ENCODE measurements at regions not wholly inside any gene's neighbourhood (a gene's known extent, or its start where the extent isn't known, plus 50 kb on each side); places are given as distances from the start of the nearest gene placed in this dataset.
"Not testable (repeated sequence)": the region's sequence is repeated elsewhere in the genome, so short reads cannot be mapped to it uniquely, and the experiment has no call there.

- H3K4me1 Mint-ChIP-seq = no peaks in the 10 kb centered on the region
- H3K9me3 Mint-ChIP-seq = no peaks in the 10 kb centered on the region
- H3K27me3 Mint-ChIP-seq = no peaks in the 10 kb centered on the region
- POLR2A ChIA-PET = interaction anchor here (0.7 kb wide), 1 partner anchor 577 kb away, joined by 9 read pairs; no protein-coding TSS in a partner anchor
- no peak overlapping the region for H3K27ac Mint-ChIP-seq
- CTCF ChIA-PET = no interaction called here
- DNase-seq = no peak
- no peak overlapping the region for H3K4me3 Mint-ChIP-seq
- no peaks in the 10 kb centered on the region for H3K36me3 Mint-ChIP-seq (ENCODE audit: low read depth)
These were observed 187.3 kb upstream of the FRMD6 start for GRCh38 chr14:51464411-51464810.

- no peaks in the 10 kb centered on the region for H3K4me1 Mint-ChIP-seq
- H3K36me3 Mint-ChIP-seq (ENCODE audit: low read depth) = no peaks in the 10 kb centered on the region
- H3K4me3 Mint-ChIP-seq = no peak overlapping the region
- CTCF ChIA-PET = interaction anchor here (0.5 kb wide), 1 partner anchor 84 kb away, joined by 3 read pairs; no protein-coding TSS in a partner anchor
- H3K27me3 Mint-ChIP-seq = no peaks in the 10 kb centered on the region
- no peaks in the 10 kb centered on the region for H3K9me3 Mint-ChIP-seq
- POLR2A ChIA-PET = no interaction called here
- no peak for DNase-seq
- no peak overlapping the region for H3K27ac Mint-ChIP-seq
These were observed 186.2 kb upstream of the FRMD6 start for GRCh38 chr14:51465486-51465885.

DNA sequence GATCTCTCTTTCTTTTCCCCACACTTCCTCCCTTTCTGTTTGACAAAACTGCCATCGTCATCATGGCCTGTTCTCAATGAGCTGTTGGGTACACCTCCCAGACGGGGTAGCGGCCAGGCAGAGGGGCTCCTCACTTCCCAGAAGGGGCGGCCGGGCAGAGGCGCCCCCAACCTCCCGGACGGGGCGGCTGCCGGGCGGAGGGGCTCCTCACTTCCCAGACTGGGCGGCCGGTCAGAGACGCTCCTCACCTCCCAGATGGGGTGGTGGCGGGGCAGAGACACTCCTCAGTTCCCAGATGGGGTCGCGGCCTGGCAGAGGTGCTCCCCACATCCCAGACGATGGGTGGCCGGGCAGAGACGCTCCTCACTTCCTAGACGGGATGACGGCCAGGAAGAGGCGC lies 184.3 kb upstream of the FRMD6 start:
- H3K27ac Mint-ChIP-seq; H3K4me1 Mint-ChIP-seq; POLR2A ChIA-PET; H3K27me3 Mint-ChIP-seq; H3K9me3 Mint-ChIP-seq; H3K4me3 Mint-ChIP-seq; DNase-seq; H3K36me3 Mint-ChIP-seq (ENCODE audit: low read depth); CTCF ChIA-PET: not testable (repeated sequence)

DNA sequence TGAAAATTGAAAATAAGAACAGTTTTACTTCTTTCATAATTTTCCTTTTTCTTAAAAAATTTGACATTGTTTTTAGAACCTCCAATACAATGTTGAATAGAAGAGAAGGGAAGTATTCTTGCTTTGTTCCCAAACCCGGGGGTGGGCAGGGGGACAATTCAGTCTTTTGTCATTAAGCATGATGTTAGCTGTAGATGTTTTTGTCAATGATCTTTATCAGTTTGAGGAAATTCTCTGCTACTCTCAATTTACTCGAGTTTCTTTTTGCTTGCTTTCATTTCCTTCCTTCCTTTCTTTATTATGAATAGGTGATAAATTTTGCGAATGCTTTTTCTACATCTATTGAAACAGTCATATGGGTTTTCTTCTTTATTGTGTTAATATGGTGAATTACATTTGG lies 183.2 kb upstream of the FRMD6 start:
- Mint-ChIP-seq H3K4me1 (no peaks in the 10 kb centered on the region), H3K9me3 (no peaks in the 10 kb centered on the region), H3K27me3 (no peaks in the 10 kb centered on the region)

DNA sequence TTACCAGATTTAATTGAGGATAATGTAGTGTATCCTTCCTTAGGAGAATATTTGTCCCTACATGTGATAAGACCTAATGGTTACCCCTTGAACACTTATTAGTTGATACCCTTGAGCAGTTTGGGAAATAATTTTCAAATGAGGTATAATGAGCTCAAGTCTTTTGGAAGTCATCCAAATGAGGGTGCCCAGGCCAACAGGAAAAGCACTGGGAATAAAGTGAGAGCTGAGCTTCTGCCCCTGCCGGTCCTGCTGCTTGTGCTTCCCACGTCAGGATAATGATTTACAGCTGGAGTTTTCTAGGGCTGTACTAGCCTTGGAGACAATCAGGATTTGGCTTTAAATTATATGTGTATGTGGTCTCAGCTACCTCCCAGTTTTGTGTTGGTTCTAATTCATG lies 178.8 kb upstream of the FRMD6 start:
- Mint-ChIP-seq H3K4me1 (no peaks in the 10 kb centered on the region), H3K27ac (no peak overlapping the region), H3K36me3 (ENCODE audit: low read depth) (no peaks in the 10 kb centered on the region), H3K4me3 (no peak overlapping the region), H3K9me3 (no peaks in the 10 kb centered on the region), H3K27me3 (no peaks in the 10 kb centered on the region)
- CTCF ChIA-PET = interaction anchor here (1.7 kb wide), 1 partner anchor 11 kb away, joined by 6 read pairs; no protein-coding TSS in a partner anchor
- POLR2A ChIA-PET = no interaction called here
- DNase-seq = no peak

More for the DNA sequence above, 183.2 kb upstream of the FRMD6 start:
- no peak for DNase-seq
- H3K36me3 Mint-ChIP-seq (ENCODE audit: low read depth) = no peaks in the 10 kb centered on the region
- H3K4me3 Mint-ChIP-seq = no peak overlapping the region
- ChIA-PET CTCF (no interaction called here), POLR2A (no interaction called here)
- no peak overlapping the region for H3K27ac Mint-ChIP-seq

DNA sequence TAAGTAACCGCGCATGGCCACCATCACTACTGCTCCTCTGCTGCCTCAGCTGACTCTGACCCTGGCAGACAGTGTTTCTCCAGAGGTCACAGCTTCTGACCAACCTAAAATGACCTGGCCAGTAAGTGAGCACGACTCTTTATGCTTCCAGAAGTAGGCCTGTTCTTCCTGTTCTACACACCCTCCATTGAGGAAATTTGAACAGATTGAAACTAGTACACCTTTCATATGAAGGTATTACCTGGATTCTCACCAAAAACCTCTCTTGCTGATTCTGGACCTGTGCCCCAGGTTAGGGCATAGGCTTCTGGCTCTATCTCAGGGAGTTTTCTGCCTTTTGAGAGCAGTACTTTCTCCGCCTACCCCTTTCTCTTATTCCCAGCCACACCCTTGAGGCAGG lies 178.4 kb upstream of the FRMD6 start:
- ChIA-PET CTCF (interaction anchor here (1.7 kb wide), 1 partner anchor 11 kb away, joined by 6 read pairs; no protein-coding TSS in a partner anchor), POLR2A (no interaction called here)
- Mint-ChIP-seq H3K27ac (no peak overlapping the region), H3K36me3 (ENCODE audit: low read depth) (no peaks in the 10 kb centered on the region), H3K4me1 (no peaks in the 10 kb centered on the region), H3K9me3 (no peaks in the 10 kb centered on the region), H3K4me3 (no peak overlapping the region), H3K27me3 (no peaks in the 10 kb centered on the region)
- no peak for DNase-seq

GRCh38 chr14:51473808-51474565 lies 177.7 kb upstream of the FRMD6 start:
- Mint-ChIP-seq H3K9me3 (no peaks in the 10 kb centered on the region), H3K27me3 (no peaks in the 10 kb centered on the region), H3K36me3 (ENCODE audit: low read depth) (no peaks in the 10 kb centered on the region), H3K4me3 (no peak overlapping the region), H3K4me1 (no peaks in the 10 kb centered on the region), H3K27ac (no peak overlapping the region)
- ChIA-PET POLR2A (no interaction called here), CTCF (interaction anchor here (1.7 kb wide), 1 partner anchor 10 kb away, joined by 6 read pairs; no protein-coding TSS in a partner anchor)
- no peak for DNase-seq

DNA sequence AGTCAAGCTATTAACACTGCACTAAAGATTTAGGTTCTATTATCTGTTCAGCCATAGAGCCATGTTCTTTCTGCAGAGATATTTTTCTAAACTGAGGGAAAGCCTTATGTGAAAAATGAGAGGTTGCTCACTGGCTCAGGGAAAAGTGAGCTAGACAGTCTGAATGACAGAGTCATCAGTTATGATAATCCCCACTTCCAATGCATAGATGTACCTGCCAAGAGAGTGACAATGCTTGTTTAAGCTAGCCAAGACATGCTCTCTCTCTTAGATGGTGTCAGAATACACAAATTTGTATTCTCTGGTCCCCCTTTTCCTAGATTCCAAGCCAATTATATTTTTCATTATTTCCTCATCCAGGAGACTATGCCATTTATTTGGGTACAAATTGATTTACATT lies 176.9 kb upstream of the FRMD6 start:
- H3K27me3 Mint-ChIP-seq = no peaks in the 10 kb centered on the region
- ChIA-PET POLR2A (no interaction called here), CTCF (no interaction called here)
- DNase-seq = no peak
- H3K4me1 Mint-ChIP-seq = no peaks in the 10 kb centered on the region
- no peaks in the 10 kb centered on the region for H3K36me3 Mint-ChIP-seq (ENCODE audit: low read depth)
- H3K27ac Mint-ChIP-seq = no peak overlapping the region
- no peaks in the 10 kb centered on the region for H3K9me3 Mint-ChIP-seq
- H3K4me3 Mint-ChIP-seq = no peak overlapping the region

- H3K9me3 Mint-ChIP-seq = no peaks in the 10 kb centered on the region
- CTCF ChIA-PET = no interaction called here
- H3K4me1 Mint-ChIP-seq = no peaks in the 10 kb centered on the region
- no peaks in the 10 kb centered on the region for H3K27me3 Mint-ChIP-seq
- DNase-seq = no peak
- H3K27ac Mint-ChIP-seq = no peak overlapping the region
- POLR2A ChIA-PET = no interaction called here
- no peak overlapping the region for H3K4me3 Mint-ChIP-seq
- H3K36me3 Mint-ChIP-seq (ENCODE audit: low read depth) = no peaks in the 10 kb centered on the region
These were observed 173.5 kb upstream of the FRMD6 start for GRCh38 chr14:51478175-51478621.

DNA sequence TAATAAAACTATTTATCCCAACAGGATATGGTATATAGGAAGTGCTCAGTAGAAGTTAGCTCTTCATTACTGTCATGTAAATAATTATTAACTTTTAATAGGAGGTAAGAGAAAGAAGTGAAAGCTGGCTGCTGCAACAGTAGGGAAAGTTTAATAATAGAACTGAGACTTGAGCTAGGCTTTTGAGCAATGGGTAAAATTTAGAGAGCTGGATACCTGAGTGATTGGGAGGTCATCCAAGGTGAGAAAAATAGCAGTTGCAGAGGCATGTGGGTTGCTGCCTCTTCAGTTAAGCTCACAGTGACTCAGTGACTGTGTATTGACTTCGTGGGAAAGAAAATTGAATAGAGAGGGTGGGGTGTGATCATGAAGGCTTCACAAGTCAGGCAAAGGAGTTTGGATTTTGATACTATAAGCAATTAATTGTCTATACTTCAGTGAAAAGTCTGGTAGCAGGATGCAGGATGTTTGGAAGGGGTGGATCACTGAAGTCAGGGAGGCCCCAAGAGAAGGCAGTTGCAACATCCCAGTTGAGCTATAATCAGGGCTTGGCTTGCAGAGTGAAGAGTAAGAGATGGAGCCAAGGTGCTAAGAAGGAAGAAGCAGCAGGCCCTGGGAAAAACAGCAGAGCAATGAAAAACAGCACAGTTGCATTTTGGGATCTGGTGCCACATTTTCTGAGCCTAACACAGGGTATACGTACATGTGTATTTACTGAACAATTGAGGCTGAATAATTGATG lies 172.0 kb upstream of the FRMD6 start:
- POLR2A ChIA-PET = no interaction called here
- no peaks in the 10 kb centered on the region for H3K9me3 Mint-ChIP-seq
- no peak for DNase-seq
- H3K36me3 Mint-ChIP-seq (ENCODE audit: low read depth) = no peaks in the 10 kb centered on the region
- CTCF ChIA-PET = interaction anchor here (0.6 to 1.2 kb wide), 2 partner anchors 10 to 13 kb away, joined by 3 to 4 read pairs; no protein-coding TSS in a partner anchor
- no peaks in the 10 kb centered on the region for H3K27me3 Mint-ChIP-seq
- no peak overlapping the region for H3K4me3 Mint-ChIP-seq
- no peak overlapping the region for H3K27ac Mint-ChIP-seq
- no peaks in the 10 kb centered on the region for H3K4me1 Mint-ChIP-seq

GRCh38 chr14:51481643-51482042 lies 170.1 kb upstream of the FRMD6 start:
- H3K9me3 Mint-ChIP-seq = no peaks in the 10 kb centered on the region
- DNase-seq = no peak
- no peaks in the 10 kb centered on the region for H3K36me3 Mint-ChIP-seq (ENCODE audit: low read depth)
- ChIA-PET CTCF (no interaction called here), POLR2A (no interaction called here)
- no peak overlapping the region for H3K27ac Mint-ChIP-seq
- no peak overlapping the region for H3K4me3 Mint-ChIP-seq
- H3K4me1 Mint-ChIP-seq = no peaks in the 10 kb centered on the region
- no peaks in the 10 kb centered on the region for H3K27me3 Mint-ChIP-seq

GRCh38 chr14:51482102-51482501 lies 169.6 kb upstream of the FRMD6 start:
- no peak overlapping the region for H3K27ac Mint-ChIP-seq
- H3K4me1 Mint-ChIP-seq = no peaks in the 10 kb centered on the region
- H3K4me3 Mint-ChIP-seq = no peak overlapping the region
- H3K27me3 Mint-ChIP-seq = no peaks in the 10 kb centered on the region
- no peaks in the 10 kb centered on the region for H3K9me3 Mint-ChIP-seq
- CTCF ChIA-PET = no interaction called here
- H3K36me3 Mint-ChIP-seq (ENCODE audit: low read depth) = no peaks in the 10 kb centered on the region
- DNase-seq = no peak
- POLR2A ChIA-PET = no interaction called here

DNA sequence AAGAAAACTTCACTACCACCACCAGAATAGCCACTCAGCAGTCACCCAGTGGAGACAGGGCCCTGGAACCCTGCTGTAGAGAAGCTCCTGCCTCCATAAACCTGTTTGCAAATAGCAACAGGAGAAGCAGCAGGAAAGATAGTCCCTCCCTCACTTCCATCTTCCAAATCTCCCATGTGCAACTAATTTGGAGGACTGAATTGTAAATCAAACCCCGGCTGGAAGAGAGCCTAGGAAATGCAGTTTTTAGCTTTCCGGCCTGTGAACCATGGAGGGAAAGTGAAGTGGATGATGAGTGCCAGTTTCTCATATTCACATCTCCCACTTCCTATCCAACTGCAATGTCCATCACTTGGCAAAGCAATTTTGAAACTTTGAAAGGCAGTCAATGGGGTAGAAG lies 167.2 kb upstream of the FRMD6 start:
- DNase-seq = no peak
- H3K27me3 Mint-ChIP-seq = no peaks in the 10 kb centered on the region
- POLR2A ChIA-PET = no interaction called here
- no peaks in the 10 kb centered on the region for H3K9me3 Mint-ChIP-seq
- CTCF ChIA-PET = interaction anchor here (1.8 to 2.2 kb wide), 2 partner anchors 11 to 18 kb away, joined by 6 read pairs; no protein-coding TSS in a partner anchor
- no peaks in the 10 kb centered on the region for H3K4me1 Mint-ChIP-seq
- no peak overlapping the region for H3K27ac Mint-ChIP-seq
- no peaks in the 10 kb centered on the region for H3K36me3 Mint-ChIP-seq (ENCODE audit: low read depth)
- no peak overlapping the region for H3K4me3 Mint-ChIP-seq

Data from activated CD4-positive, alpha-beta T cell treated with anti-CD3 and anti-CD28 coated beads, Interleukin-2, amount 10 ng/mL, durations not matched to agents 7 days and 5 days (primary cell).